ENCODE measurements at regions not wholly inside any gene's neighbourhood (a gene's known extent, or its start where the extent isn't known, plus 50 kb on each side); places are given as distances from the start of the nearest gene placed in this dataset.

DNA sequence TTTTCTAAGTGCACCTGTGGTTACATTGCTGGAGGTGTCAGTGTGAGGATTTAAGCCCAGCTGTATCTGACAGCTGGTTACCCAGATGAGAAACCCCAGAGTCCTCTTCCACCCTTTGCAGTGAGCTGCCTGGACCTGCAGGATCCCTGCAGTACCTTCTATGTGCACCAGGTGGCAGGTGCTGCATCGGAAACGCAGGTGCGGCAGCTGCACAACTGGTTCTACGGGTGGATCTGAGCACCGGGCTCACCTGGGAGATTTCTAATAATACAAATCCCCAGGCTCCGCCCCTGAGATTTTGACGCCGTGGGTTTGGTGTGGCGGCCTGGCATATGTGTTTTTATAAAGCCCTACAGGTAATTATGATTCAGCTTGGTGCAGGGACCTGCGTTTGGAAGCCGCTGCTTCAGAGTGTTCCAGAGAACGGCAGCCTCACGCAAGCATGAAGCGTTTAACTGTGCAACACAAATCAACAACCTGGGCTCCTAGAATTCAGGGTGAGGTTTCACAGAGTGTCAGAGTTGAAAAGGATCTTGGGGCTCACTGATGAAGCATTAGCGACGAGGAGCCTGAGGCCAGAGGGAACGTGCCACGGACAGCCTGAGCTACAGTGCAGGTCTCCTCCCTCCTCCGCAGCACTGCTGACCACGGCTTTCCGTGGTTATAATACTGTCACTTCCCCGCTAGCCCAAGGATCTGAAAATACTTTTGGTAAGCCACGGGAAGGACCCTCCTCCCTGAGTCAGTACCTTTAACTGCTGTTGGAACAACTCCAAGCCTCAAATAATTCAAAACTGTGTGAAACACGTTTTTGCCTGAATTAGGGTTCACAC, 96.7 kb upstream of the TRABD2B start:
- Histone ChIP-seq H4K20me1 (ENCODE audit: insufficient read depth, low read length) (no peaks in the 10 kb centered on the region), H3K4me1 (ENCODE audit: control insufficient read depth in 1 of 2, insufficient read depth in 2 of 2, low read length in 2 of 2) (no peaks in the 10 kb centered on the region), H3K4me2 (replicated peaks; ENCODE audit: extremely low read depth, low read length, poor library complexity, severe bottlenecking) (no peak overlapping the region), H3K4me3 (replicated peaks in 1 of 3; ENCODE audit: low read depth in 2 of 3, low read length in 3 of 3) (no peak overlapping the region), H3K27ac (ENCODE audit: low read depth in 1 of 2, low read length in 2 of 2) (no peak overlapping the region), H2AFZ (ENCODE audit: insufficient read depth, low read depth, low read length, poor library complexity, severe bottlenecking) (no peak overlapping the region), H3K27me3 (ENCODE audit: control insufficient read depth in 2 of 2, insufficient read depth in 2 of 2, low read length in 2 of 2) (peaks cover 2 to 22% of the 10 kb centered on the region in 2 donors), H3K36me3 (replicated peaks in 1 of 2; ENCODE audit: control insufficient read depth in 1 of 2, insufficient read depth in 2 of 2, low read length in 2 of 2) (no peaks in the 10 kb centered on the region), H3K9ac (ENCODE audit: insufficient read depth, low read length, poor library complexity, severe bottlenecking) (no peak overlapping the region), H3K79me2 (ENCODE audit: insufficient read depth, low read length) (no peaks in the 10 kb centered on the region), H3K9me3 (replicated peaks in 1 of 2; ENCODE audit: control insufficient read depth in 1 of 2, insufficient read depth in 1 of 2, low read length in 2 of 2) (no peaks in the 10 kb centered on the region)
- Mint-ChIP-seq H3K9me3 (peaks cover 0 to 7% (median 2%) of the 10 kb centered on the region in 7 donors), H3K27me3 (ENCODE audit: low read depth in 3 of 3) (peaks cover 16 to 47% (median 25%) of the 10 kb centered on the region in 3 donors), H3K4me3 (peak overlapping the region in 1 of 2 donors; percentile 49), H3K36me3 (no peaks in the 10 kb centered on the region), H3K27ac (peak overlapping the region in 1 of 7 donors; percentile 33), H3K4me1 (peaks cover 6% of the 10 kb centered on the region)
- WGBS (ENCODE audit: insufficient coverage): 7% methylated on average over 11 of the region's 24 CpGs
- TF ChIP-seq, protein P1, sequence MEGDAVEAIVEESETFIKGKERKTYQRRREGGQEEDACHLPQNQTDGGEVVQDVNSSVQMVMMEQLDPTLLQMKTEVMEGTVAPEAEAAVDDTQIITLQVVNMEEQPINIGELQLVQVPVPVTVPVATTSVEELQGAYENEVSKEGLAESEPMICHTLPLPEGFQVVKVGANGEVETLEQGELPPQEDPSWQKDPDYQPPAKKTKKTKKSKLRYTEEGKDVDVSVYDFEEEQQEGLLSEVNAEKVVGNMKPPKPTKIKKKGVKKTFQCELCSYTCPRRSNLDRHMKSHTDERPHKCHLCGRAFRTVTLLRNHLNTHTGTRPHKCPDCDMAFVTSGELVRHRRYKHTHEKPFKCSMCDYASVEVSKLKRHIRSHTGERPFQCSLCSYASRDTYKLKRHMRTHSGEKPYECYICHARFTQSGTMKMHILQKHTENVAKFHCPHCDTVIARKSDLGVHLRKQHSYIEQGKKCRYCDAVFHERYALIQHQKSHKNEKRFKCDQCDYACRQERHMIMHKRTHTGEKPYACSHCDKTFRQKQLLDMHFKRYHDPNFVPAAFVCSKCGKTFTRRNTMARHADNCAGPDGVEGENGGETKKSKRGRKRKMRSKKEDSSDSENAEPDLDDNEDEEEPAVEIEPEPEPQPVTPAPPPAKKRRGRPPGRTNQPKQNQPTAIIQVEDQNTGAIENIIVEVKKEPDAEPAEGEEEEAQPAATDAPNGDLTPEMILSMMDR (IDR thresholded peaks at IDR 0.05): peak; percentile 72
- intact Hi-C loops (cut with micrococcal nuclease): loop anchor here in 1 of 2 donors (5.0 kb wide), 1 partner anchor 143 kb away; no protein-coding TSS in a partner anchor
- peak; percentile 12 to 43 (median 20) for DNase-seq

- DNase-seq: no peak
- H3K27ac ChIP-seq (ENCODE audit: low read depth in 1 of 2, low read length in 2 of 2): no peak overlapping the region
- H3K27me3 ChIP-seq (ENCODE audit: control insufficient read depth in 2 of 2, insufficient read depth in 2 of 2, low read length in 2 of 2): peaks cover 2 to 22% of the 10 kb centered on the region in 2 donors
- H2AFZ ChIP-seq (ENCODE audit: insufficient read depth, low read depth, low read length, poor library complexity, severe bottlenecking): no peak overlapping the region
- Mint-ChIP-seq H3K4me3 (peak overlapping the region in 1 of 2 donors; percentile 41), H3K4me1 (peaks cover 6% of the 10 kb centered on the region), H3K9me3 (peaks cover 0 to 7% (median 2%) of the 10 kb centered on the region in 7 donors), H3K36me3 (no peaks in the 10 kb centered on the region), H3K27ac (no peak overlapping the region), H3K27me3 (ENCODE audit: low read depth in 3 of 3) (peaks cover 14 to 51% (median 25%) of the 10 kb centered on the region in 3 donors)
- WGBS (ENCODE audit: insufficient coverage): 86% methylated on average over 2 of the region's 8 CpGs
- no peaks in the 10 kb centered on the region for H4K20me1 ChIP-seq (ENCODE audit: insufficient read depth, low read length)
- H3K79me2 ChIP-seq (ENCODE audit: insufficient read depth, low read length): no peaks in the 10 kb centered on the region
- H3K9ac ChIP-seq (ENCODE audit: insufficient read depth, low read length, poor library complexity, severe bottlenecking): no peak overlapping the region
- intact Hi-C loops (cut with micrococcal nuclease): loop anchor here in 1 of 2 donors (5.0 kb wide), 1 partner anchor 144 kb away; no protein-coding TSS in a partner anchor
- no peak overlapping the region for H3K4me3 ChIP-seq (replicated peaks in 1 of 3; ENCODE audit: low read depth in 2 of 3, low read length in 3 of 3)
- no peaks in the 10 kb centered on the region for H3K9me3 ChIP-seq (replicated peaks in 1 of 2; ENCODE audit: control insufficient read depth in 1 of 2, insufficient read depth in 1 of 2, low read length in 2 of 2)
- TF ChIP-seq, protein P1 (IDR thresholded peaks at IDR 0.05): no peak
- no peak overlapping the region for H3K4me2 ChIP-seq (replicated peaks; ENCODE audit: extremely low read depth, low read length, poor library complexity, severe bottlenecking)
- H3K4me1 ChIP-seq (ENCODE audit: control insufficient read depth in 1 of 2, insufficient read depth in 2 of 2, low read length in 2 of 2): no peaks in the 10 kb centered on the region
- no peaks in the 10 kb centered on the region for H3K36me3 ChIP-seq (replicated peaks in 1 of 2; ENCODE audit: control insufficient read depth in 1 of 2, insufficient read depth in 2 of 2, low read length in 2 of 2)
Measured at GRCh38 chr1:48093147-48093546, 96.0 kb upstream of the TRABD2B start.

All from CD14-positive monocyte (primary cell).